AG08396 (cell line): ENCODE measurements at regions not wholly inside any gene's neighbourhood (a gene's known extent, or its start where the extent isn't known, plus 50 kb on each side); places are given as distances from the start of the nearest gene placed in this dataset.
"Not testable (repeated sequence)": the region's sequence is repeated elsewhere in the genome, so short reads cannot be mapped to it uniquely, and the experiment has no call there.

Experiments used
- DNase-seq: peaks from one replicate; pipeline ENCODE4 v3.0.0; 2012; ENCODE audit warnings: low spot score, mixed read lengths

DNA sequence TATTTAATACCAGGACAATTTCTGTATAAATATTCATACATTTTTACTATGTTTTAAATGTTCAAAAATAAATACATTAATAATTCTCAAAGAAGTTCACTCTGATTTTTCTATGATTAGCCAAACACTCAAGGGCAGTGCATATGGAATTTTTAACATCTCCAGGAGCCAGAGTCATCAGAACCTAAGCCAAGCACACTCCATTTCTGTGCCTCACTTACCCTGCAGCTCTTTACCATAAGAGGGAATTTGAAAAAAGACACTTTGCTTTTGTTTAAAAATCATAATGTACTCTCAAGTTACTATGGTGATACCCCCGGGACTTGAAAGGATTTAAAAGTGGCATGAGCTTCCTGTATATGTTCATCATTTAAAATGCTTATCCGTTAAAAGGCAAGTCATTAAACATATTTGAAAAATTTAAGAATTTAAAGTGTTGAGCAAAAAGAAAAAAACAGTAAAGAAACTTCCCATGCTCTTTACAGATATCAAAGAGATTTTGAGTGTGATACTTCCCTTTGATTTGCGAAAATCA, 747.4 kb upstream of the NECTIN3 start:
- no peak for DNase-seq

DNA sequence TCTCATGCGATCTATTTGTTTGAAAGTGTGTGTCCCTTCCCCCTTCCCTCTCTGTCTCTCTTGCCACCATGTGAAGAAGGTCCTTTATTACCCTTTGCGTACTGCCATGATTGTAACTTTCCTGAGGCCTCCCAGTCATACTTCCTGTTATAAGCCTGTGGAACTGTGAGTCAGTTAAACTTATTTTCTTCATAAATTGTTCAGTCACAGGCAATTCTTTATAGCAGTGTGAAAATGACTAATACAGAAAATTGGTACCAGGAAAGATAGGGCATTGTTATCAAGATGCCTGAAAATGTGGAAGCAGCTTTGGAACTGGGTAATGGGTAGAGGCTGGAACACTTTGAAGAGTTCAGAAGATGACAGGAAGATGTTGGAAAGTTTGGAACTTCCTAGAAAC, 743.7 kb upstream of the NECTIN3 start:
- no peak for DNase-seq

DNA sequence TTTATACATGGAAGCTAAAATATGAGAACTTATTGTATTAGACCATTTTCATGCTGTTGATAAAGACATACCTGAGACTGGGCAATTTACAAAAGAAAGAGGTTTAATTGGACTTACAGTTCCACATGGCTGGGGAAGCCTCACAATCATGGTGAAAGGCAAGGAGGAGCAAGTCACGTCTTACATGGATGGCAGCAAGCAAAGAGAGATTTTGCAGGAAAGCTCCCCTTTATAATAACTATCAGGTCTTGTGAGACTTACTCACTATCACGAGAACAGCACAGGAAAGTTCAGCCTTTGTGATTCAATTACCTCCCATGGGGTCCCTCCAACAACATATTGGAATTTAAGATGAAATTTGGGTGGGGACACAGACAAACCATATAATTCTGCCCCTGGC, 740.1 kb upstream of the NECTIN3 start:
- not testable (repeated sequence) for DNase-seq

DNA sequence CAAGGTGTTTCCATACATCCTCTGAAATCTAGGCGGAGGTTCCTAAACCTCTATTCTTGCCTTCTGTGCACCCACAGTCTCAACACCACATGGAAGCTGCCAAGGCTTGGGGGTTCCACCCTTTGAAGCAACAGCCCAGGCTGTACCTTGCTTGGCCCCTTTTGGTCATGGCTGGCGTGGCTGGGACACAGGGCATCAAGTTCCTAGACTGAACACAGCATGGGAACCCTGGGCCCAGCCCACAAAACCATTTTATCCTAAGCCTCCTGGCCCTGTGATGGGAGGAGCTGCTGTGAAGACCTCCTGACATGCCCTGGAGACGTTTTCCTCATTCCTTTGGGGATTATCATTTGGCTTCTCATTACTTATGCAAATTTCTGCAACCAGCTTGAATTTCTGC, 739.0 kb upstream of the NECTIN3 start:
- no peak for DNase-seq

DNA sequence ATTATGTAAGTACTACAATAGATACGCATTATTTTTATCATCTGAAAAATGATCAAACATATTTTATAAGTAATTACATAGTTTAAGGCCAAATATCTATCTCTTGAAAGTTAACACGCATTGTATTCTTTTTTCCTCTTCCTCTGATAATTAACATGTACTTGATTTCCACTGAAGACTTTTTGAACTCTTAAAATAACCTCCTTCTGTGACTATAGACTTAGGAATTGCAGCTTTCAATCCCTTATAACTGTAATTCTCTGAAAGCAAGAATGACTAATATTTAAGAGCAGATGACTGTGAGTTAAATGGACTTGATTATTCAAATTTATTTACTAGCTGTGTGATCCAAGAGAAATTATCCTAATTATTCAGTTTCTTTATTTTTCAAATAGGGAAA, 730.6 kb upstream of the NECTIN3 start:
- DNase-seq = peak; percentile 20

DNA sequence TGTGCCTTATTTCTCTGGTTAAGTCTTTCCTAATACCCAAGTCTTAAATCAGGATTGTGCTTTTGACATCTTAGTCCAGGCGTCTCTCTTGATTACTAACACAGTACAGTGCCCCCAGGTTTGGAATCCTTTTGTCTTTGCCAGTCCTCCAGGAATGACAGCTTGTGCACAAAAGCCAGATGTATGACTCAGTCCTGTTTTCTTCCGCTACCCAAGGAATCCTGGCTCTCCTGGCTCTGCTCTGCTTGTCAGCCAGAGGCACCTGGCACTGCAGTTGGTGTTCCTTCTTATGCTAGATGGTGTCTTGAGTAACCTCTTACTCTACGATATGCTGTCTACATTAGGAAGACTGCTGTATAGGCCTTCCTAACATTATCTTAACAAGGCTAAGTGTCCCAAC, 728.2 kb upstream of the NECTIN3 start:
- no peak for DNase-seq

DNA sequence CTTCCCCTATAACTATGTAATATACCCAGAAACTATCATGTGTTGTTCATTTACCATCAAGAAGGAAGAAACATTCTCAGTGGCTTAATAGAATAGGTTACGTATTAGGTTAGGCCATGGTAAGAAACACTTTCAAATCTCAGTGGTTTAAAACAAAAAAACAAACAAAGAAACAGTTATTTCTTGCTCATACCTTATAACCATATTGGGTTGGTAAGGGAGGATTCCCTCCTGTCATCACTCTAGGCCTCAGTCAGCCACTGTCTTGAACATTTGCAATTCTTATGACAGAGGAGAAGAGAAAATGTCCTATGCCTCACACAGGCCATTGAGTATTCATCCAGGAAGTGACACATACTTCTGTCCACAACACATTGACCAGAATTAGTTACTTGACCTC, 727.7 kb upstream of the NECTIN3 start:
- DNase-seq = peak; percentile 8

DNA sequence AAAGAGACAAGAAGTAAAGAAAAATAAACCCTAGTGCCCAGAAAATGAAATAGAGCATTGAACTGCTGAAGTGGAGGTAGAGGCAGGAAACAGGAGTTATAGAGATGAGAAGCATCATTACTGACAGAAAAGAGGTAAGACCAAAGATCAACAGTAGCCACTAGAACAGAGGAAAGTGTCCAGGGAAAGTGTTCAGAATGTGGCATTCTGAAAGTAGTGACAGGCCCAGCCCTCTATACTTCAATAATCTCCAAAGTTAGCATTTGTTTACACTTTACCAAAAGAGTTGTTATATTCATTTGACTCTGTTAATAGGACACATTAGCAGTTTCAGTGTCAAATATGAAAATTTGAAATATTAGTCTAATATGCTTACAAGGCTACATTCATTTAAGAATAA, 727.1 kb upstream of the NECTIN3 start:
- DNase-seq = no peak

DNA sequence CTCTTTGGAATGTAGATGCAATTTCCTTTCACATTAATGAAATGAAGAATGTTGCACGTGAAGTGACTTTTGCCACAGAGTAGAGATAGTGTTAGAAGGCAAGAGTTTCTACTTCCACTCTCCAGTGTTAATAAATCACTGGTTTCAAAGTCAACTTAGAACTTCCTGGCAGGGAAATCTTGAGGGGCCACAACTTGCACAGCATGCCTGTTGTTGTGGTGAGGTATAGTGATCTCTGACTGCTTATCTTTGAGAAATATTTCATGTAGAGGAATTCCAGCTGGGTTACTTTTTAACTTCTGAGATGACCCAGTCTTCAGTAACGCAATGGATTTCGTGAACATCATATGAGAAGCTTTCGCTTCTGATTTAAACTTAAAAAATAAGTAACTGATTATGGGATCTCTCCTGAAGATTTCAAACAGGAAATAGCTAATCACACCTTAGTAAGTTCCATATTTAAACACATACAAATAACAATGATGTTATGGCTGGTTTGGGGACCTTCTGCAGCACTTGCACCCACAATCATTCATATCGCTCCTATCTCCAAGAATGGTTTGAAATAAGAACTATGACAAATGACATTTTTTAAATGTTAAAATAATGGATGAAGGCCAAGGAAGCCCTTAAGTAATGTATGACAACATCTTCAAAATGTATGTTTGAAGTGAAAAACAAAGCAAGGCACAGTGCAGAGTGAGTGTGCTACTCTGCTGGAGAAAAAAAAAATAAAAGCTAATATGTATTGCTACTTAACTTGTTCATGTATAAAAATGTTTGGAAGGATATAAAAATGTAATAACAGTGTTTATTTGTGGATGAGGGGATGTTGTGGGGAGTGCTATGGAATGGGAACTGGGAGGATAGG, 726.5 kb upstream of the NECTIN3 start:
- no peak for DNase-seq

DNA sequence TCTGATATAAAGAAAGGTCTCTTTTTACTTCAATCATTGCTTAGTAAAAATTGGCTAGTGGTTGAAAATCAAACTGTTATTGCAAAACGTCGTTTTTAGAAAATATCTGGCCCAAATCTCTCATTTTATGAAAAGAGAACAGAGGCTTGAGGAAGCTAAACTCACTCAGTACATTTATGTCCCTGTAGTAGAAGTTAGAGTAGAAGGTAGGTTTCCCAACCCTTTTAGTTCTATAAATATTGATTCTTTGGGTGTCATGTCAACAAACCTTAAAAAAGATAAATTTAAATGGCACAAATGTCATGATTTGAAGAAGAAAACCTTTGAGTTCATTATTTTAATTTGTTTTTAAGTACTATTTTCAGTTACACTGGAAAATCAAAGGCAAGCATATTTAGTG, 722.3 kb upstream of the NECTIN3 start:
- DNase-seq = no peak

DNA sequence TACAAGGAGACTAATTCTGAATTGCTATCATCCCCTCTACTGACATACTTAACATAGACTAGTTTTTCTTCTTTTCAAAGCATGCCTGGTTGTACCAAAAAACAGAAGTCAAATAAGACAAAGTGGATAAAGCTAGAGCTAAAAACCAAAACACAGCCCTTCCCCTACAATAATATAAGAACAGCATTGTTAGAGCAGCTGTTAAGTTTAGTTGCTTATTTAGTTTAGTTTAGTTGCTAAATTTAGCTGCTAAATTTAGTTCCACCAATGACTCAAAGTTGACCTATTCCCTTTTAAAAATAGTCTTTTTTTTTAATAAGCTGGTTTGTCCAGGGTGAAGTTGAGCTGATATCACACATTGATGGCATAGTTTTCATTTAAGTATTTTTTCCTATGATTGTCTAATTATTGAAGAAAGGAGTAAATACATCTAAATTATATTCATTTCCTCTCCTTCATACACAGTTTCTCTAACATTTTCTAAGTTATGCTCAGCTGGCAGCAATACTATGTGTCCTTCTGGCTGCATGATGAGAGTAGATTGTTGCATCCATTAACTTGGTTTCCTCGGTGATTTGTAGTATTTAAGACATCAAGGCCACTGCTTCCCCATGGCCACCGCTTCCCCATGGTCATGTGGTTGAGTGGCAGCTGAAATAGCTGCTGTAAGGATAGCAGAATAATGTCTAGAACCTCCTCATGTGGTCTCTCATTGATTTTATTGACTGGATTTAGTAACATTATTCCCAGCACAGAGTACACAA, 718.6 kb upstream of the NECTIN3 start:
- no peak for DNase-seq

DNA sequence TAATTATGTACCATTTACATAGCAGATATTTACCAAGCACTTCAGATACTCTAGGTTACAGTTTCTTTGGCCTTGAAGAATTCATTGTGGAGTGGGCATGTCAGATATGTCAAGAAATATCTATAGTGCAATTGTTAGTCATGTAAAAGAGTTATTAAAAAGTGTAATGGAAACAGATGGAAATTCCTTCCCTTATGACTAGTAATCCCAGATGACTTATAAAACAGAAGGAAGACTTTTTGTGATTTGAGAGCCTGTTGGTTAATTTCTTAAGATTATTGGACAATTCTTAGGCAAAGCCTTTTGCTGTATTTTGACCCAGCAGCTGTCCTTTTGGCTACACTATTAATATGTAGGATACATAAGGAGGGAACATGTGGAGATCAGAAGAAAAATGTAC, 708.9 kb upstream of the NECTIN3 start:
- no peak for DNase-seq

DNA sequence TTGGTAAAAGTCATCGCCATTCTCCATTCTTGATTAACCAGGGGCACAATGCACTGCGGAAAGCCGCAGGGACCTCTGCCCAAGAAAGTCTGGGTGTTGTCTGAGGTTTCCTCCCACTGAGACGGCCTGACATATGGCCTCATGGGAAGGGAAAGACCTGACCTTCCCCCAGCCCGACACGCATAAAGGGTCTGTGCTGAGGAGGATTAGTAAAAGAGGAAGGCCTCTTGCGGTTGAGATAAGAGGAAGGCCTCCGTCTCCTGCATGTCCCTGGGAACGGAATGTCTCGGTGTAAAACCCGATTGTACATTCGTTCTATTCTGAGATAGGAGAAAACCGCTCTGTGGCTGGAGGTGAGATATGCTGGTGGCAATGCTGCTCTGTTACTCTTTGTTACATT, 704.3 kb upstream of the NECTIN3 start:
- not testable (repeated sequence) for DNase-seq

DNA sequence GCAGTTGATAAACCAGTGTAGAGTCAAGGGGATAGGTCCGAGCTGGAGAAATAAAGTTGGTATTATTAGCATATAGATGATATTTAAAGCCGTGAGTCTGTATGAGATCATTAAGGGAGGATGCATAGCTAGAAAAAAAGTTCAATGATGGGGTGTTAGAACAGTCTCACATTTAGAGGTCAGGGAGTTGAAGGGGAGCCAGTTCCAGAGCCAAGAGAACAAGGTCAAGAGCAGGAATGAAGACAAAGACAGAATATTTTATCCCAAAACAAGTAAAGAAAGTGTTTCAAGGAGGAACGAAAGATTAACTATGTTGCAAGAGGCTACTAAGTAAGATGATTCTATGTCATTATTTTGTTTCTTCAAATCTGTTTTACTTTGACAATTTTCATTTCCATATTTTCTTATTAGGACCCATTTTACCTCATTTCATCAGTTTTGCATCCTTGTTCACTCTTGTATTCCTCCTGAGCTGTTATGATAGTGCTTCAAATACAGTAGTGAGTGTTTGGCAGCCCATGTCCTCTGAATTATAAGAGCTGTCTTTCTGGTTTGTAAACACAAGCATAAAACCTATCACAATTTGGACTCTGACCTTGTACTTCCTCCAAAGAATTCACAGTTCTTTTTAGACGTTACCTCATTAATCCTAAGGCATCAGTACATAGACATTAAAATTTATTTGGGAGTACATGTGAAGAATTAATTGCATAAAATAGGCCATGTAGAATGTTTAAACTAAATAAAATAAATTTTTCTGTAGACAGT, 695.7 kb upstream of the NECTIN3 start:
- no peak for DNase-seq

DNA sequence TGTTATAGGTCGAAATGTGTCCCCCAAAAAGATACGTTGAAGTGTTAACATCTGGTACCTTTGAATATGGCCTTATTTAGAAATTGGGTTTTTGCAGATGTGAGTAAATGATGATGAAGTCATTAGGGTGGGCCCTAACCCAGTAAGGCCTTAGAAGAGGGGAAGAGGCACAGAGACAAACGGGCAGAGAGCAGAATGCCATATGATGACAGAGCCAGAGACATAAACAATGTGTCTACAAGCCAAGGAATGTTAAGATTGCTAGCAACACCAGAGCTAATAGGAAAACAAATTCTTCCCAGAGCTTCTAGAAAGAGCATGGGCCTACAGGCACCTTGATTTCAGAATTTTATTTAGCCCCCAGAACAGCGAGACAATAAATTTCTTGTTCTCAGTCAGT, 693.1 kb upstream of the NECTIN3 start:
- no peak for DNase-seq

DNA sequence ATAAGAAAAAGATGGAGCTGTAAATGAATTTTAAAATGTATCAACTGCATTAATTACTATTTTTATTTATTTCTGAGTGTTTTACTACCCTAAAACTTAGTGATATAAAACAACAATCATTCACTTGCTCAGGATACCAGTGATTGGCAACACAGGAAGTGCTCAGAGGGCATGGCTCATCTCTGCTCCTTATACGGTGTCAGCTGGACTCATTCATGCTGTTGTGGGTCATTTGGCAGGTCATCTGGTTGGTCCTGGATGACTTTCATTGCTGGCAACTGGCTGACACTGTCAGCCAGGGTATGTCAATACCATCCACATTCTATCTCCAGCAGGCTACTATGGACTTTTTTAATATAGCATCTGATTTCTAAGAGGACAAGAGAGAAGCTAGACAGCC, 689.6 kb upstream of the NECTIN3 start:
- DNase-seq = no peak

DNA sequence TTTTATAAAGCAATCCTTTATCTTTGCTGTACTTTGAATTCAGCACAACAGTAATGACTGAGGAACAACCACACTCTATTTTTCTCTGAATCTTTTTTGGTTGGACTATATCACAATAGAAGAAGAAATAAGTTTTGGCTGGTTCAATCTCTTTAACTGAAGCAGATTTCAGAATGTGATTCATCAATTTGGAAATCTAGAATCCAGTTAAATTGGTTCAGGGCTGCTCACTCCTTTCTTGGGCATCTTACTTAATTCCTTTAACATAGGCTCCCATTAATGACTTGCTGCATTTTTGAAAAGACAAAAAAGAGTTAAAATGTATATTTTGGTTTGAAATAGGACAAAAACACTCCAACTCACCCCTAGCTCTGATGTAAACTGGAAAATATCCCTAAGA, 688.3 kb upstream of the NECTIN3 start:
- DNase-seq = no peak

DNA sequence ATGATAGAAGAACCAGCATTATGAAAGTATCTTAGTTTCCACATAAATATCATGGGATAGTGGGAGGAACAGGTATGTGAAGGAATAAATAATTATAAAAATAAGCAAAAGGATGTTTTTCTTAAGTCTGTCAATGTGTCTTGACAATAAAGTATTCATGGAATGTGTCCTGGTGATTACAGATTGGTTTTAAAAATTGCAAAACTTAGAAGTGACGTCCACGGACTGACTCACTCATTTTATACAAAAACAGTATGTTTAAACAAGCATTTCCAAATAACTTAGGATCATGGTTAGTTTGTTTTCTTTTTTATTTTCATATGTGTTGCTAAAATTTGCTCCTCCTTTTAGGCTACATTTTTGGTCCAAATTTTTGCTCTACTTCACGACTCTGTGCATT, 687.0 kb upstream of the NECTIN3 start:
- DNase-seq = peak; percentile 25

DNA sequence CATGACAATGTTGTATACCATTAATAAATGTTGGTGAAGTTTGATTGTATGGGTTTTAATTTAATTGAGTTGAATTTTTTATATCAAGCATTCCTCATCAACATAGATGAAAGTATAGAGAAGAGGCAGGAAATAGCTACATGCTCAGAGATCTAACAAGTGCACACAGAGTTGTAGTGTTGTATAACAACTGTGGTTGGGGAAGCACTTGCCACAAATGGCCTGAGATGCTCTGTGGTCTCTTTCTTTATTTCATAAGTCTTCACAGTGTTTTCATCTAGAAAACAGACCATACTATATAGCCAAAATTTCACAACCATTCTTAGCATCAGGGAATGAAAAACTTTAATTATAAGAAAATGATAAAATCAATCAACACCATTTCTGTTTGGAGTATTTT, 682.6 kb upstream of the NECTIN3 start:
- DNase-seq = no peak

DNA sequence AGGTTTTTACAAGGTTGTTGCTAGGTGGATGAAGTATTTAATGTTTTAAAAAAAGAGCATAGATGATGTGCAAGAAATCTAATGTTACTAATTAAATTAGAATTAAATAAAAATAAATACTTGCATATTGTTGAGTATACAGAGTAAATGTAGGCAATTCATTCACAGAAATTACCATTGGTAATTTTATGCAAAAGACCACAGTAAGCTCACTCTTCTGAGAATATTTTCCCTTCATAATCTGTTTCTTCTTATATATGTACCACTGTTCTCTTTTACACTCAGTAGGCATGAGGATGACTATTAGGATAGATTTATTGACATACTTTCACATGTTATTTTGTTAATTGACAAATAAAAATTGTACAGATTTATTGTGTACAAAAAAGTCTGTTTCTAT, 681.2 kb upstream of the NECTIN3 start:
- DNase-seq = no peak

DNA sequence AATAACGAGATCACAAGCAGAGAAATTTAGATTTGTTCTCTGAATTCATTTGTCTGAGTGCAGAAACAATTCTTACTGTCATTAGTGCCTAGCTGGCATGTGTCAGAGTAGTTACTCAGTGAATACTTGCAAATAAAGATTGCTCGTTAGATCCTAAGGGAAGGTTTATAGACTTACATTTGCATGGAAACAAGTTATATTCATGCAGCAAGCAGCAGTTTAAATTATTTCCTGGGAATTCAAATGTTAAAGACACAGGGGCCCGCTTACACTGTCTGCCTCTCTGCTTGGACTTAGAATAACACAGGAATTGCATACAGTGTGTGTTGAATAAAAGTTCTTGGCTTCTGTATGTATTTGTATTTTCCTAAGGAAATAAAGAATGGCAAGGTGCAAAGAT, 680.6 kb upstream of the NECTIN3 start:
- DNase-seq = no peak

DNA sequence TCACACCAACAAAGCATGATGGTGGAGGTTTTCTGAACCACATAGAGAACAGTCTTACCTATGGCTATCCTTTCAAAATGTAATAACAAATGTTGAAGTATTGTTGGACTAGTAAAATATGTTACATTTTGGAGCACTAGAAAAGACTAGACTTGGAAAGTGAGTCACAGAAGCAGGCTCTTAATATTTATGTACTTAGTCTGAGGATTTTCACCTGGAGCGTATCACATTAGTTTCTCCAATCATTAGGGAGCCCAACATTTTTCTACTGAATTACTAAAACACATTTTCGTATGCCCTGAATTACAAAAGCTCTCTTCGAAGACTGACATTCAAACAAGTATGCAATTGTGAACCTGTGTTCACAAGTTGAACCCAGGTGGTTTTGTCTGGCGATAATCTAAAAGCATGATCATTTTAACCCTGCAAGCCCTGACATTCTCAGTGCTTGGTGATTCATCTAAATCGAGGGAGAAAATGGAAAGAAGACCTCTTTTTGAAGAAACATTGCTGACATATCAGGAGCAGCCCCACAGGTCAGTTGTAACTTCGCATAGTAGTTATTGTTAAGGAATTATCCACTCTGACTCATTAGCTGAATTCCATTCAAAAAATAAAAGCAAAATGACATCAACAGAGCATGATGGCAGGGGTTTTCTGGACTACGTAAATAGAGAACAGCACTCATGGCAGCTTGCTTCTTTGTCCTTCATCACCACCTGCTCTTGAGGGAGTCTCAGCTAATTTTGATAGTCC, 679.8 kb upstream of the NECTIN3 start:
- peak; percentile 3 for DNase-seq
